ENCODE measurements at regions not wholly inside any gene's neighbourhood (a gene's known extent, or its start where the extent isn't known, plus 50 kb on each side); places are given as distances from the start of the nearest gene placed in this dataset.

DNA sequence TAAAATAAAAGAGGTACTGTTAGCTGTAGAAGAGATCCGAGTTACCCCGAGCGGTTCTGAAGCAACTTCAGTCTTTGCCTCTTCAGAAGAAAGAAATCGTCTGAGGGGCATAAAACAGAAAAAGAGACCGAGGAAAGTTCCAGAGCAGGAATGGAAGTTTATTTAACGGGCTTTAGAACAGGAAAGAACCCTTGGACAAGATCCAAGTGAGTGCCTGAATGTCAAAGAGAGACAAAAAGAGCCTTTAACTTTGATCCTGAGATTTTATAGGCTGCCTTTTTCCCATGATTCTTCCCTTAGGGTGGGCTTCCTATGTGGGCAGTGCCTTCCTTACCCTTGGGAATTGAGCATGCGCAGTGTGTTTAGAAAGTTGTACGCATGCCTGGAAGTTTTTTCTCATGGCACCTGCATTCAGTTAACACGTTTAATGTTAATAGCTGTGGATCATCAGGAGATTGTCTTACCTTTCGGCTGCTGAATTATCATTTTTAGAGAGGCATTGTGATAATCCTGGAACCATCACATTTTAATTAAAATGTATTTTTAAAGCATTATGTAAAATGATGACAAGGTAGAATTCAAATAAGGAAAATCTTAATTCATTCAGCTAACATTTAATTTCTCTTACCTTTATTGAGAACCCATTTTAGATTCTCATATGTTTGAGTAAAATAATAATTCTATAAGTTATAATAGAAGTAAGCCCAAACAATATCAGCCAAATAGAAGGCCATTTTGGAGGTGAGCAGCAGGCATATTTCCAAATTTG, 269.5 kb upstream of the ZSWIM2 start:
- TF ChIP-seq NFATC4 (CRISPR knock-in tag; IDR thresholded peaks at IDR 0.05) (no peak), GTF2I (CRISPR knock-in tag; conservative IDR thresholded peaks at IDR 0.05) (no peak), ZNF263 (CRISPR knock-in tag; IDR thresholded peaks at IDR 0.05; ENCODE audit: low read depth) (no peak), SMAD4 (CRISPR knock-in tag; IDR thresholded peaks at IDR 0.05) (no peak), ZNF232 (CRISPR knock-in tag; IDR thresholded peaks at IDR 0.05) (no peak), ZNF138 (CRISPR knock-in tag; conservative IDR thresholded peaks at IDR 0.05) (no peak), SMAD3 (CRISPR knock-in tag; IDR thresholded peaks at IDR 0.05; ENCODE audit: borderline replicate concordance) (no peak), ZNF671 (CRISPR knock-in tag; IDR thresholded peaks at IDR 0.05) (no peak), NR3C1 (CRISPR knock-in tag; conservative IDR thresholded peaks at IDR 0.05; ENCODE audit: low read depth) (no peak), ZNF416 (CRISPR knock-in tag; IDR thresholded peaks at IDR 0.05) (no peak), HMGA2 (CRISPR knock-in tag; IDR thresholded peaks at IDR 0.05) (no peak), NR1H2 (CRISPR knock-in tag; IDR thresholded peaks at IDR 0.05) (no peak), IRF2 (CRISPR knock-in tag; IDR thresholded peaks at IDR 0.05; ENCODE audit: borderline replicate concordance, low read depth) (no peak)
- TF ChIP-seq, protein P1, sequence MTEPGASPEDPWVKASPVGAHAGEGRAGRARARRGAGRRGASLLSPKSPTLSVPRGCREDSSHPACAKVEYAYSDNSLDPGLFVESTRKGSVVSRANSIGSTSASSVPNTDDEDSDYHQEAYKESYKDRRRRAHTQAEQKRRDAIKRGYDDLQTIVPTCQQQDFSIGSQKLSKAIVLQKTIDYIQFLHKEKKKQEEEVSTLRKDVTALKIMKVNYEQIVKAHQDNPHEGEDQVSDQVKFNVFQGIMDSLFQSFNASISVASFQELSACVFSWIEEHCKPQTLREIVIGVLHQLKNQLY (CRISPR knock-in tag; IDR thresholded peaks at IDR 0.05) = no peak
- TF ChIP-seq, protein P2, sequence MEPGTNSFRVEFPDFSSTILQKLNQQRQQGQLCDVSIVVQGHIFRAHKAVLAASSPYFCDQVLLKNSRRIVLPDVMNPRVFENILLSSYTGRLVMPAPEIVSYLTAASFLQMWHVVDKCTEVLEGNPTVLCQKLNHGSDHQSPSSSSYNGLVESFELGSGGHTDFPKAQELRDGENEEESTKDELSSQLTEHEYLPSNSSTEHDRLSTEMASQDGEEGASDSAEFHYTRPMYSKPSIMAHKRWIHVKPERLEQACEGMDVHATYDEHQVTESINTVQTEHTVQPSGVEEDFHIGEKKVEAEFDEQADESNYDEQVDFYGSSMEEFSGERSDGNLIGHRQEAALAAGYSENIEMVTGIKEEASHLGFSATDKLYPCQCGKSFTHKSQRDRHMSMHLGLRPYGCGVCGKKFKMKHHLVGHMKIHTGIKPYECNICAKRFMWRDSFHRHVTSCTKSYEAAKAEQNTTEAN (CRISPR knock-in tag; IDR thresholded peaks at IDR 0.05) = no peak
- TF ChIP-seq, protein P3, sequence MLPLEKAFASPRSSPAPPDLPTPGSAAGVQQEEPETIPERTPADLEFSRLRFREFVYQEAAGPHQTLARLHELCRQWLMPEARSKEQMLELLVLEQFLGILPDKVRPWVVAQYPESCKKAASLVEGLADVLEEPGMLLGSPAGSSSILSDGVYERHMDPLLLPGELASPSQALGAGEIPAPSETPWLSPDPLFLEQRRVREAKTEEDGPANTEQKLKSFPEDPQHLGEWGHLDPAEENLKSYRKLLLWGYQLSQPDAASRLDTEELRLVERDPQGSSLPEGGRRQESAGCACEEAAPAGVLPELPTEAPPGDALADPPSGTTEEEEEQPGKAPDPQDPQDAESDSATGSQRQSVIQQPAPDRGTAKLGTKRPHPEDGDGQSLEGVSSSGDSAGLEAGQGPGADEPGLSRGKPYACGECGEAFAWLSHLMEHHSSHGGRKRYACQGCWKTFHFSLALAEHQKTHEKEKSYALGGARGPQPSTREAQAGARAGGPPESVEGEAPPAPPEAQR (CRISPR knock-in tag; IDR thresholded peaks at IDR 0.05) = no peak
- TF ChIP-seq, protein P4, sequence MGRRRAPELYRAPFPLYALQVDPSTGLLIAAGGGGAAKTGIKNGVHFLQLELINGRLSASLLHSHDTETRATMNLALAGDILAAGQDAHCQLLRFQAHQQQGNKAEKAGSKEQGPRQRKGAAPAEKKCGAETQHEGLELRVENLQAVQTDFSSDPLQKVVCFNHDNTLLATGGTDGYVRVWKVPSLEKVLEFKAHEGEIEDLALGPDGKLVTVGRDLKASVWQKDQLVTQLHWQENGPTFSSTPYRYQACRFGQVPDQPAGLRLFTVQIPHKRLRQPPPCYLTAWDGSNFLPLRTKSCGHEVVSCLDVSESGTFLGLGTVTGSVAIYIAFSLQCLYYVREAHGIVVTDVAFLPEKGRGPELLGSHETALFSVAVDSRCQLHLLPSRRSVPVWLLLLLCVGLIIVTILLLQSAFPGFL (CRISPR knock-in tag; IDR thresholded peaks at IDR 0.05; ENCODE audit: borderline replicate concordance) = no peak
- TF ChIP-seq, protein P5, sequence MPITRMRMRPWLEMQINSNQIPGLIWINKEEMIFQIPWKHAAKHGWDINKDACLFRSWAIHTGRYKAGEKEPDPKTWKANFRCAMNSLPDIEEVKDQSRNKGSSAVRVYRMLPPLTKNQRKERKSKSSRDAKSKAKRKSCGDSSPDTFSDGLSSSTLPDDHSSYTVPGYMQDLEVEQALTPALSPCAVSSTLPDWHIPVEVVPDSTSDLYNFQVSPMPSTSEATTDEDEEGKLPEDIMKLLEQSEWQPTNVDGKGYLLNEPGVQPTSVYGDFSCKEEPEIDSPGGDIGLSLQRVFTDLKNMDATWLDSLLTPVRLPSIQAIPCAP (CRISPR knock-in tag; IDR thresholded peaks at IDR 0.05) = no peak
- DNase-seq (ENCODE audit: low spot score) = no peak
- ChIA-PET CTCF (interaction anchor here (1.6 kb wide), 1 partner anchor 20 kb away, joined by 5 read pairs; no protein-coding TSS in a partner anchor), POLR2A (no interaction called here)
- Mint-ChIP-seq H3K27me3 (ENCODE audit: low read depth) (no peaks in the 10 kb centered on the region), H3K9me3 (no peaks in the 10 kb centered on the region), H3K27ac (no peak overlapping the region), H3K36me3 (no peaks in the 10 kb centered on the region), H3K4me3 (no peak overlapping the region), H3K4me1 (peaks cover 6% of the 10 kb centered on the region)
- ATAC-seq = no peak

DNA sequence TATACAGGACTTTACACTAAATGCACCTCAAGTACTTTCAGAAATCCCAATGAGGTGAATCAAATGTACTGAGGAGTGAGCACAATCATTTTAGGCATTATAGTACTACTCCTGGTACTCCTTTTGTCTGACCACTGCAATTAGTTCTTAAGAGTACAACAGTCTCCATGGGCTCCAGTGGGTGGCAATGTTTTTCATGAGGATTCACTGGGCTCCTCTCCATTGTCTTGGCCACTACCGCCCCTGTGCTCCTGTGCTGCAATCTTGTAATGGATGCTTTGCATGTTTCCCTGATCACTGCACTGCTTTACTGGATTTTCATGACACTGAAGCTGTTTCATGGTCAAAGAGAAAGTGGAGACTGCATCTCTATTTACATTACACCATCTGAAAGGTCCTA, 268.5 kb upstream of the ZSWIM2 start:
- ChIA-PET POLR2A (no interaction called here), CTCF (interaction anchor here (1.6 kb wide), 1 partner anchor 21 kb away, joined by 5 read pairs; no protein-coding TSS in a partner anchor)
- H3K4me3 Mint-ChIP-seq = no peak overlapping the region
- TF ChIP-seq, protein P6, sequence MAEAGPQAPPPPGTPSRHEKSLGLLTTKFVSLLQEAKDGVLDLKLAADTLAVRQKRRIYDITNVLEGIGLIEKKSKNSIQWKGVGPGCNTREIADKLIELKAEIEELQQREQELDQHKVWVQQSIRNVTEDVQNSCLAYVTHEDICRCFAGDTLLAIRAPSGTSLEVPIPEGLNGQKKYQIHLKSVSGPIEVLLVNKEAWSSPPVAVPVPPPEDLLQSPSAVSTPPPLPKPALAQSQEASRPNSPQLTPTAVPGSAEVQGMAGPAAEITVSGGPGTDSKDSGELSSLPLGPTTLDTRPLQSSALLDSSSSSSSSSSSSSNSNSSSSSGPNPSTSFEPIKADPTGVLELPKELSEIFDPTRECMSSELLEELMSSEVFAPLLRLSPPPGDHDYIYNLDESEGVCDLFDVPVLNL (CRISPR knock-in tag; IDR thresholded peaks at IDR 0.05; ENCODE audit: borderline replicate concordance, low read depth) = no peak
- TF ChIP-seq, protein P3 (CRISPR knock-in tag; IDR thresholded peaks at IDR 0.05) = no peak
- TF ChIP-seq NR3C1 (CRISPR knock-in tag; conservative IDR thresholded peaks at IDR 0.05; ENCODE audit: low read depth) (no peak), ZNF396 (CRISPR knock-in tag; IDR thresholded peaks at IDR 0.05; ENCODE audit: borderline replicate concordance) (no peak)
- TF ChIP-seq, protein P7, sequence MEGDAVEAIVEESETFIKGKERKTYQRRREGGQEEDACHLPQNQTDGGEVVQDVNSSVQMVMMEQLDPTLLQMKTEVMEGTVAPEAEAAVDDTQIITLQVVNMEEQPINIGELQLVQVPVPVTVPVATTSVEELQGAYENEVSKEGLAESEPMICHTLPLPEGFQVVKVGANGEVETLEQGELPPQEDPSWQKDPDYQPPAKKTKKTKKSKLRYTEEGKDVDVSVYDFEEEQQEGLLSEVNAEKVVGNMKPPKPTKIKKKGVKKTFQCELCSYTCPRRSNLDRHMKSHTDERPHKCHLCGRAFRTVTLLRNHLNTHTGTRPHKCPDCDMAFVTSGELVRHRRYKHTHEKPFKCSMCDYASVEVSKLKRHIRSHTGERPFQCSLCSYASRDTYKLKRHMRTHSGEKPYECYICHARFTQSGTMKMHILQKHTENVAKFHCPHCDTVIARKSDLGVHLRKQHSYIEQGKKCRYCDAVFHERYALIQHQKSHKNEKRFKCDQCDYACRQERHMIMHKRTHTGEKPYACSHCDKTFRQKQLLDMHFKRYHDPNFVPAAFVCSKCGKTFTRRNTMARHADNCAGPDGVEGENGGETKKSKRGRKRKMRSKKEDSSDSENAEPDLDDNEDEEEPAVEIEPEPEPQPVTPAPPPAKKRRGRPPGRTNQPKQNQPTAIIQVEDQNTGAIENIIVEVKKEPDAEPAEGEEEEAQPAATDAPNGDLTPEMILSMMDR (IDR thresholded peaks at IDR 0.05) = no peak
- H3K9me3 Mint-ChIP-seq = no peaks in the 10 kb centered on the region
- H3K36me3 Mint-ChIP-seq = no peaks in the 10 kb centered on the region
- DNase-seq (ENCODE audit: low spot score) = peak; percentile 15
- H3K27me3 Mint-ChIP-seq (ENCODE audit: low read depth) = no peaks in the 10 kb centered on the region
- H3K27ac Mint-ChIP-seq = no peak overlapping the region
- H3K4me1 Mint-ChIP-seq = peaks cover 6% of the 10 kb centered on the region
- peak; percentile 99 for ATAC-seq
